ENCODE measurements at regions not wholly inside any gene's neighbourhood (a gene's known extent, or its start where the extent isn't known, plus 50 kb on each side); places are given as distances from the start of the nearest gene placed in this dataset.

DNA sequence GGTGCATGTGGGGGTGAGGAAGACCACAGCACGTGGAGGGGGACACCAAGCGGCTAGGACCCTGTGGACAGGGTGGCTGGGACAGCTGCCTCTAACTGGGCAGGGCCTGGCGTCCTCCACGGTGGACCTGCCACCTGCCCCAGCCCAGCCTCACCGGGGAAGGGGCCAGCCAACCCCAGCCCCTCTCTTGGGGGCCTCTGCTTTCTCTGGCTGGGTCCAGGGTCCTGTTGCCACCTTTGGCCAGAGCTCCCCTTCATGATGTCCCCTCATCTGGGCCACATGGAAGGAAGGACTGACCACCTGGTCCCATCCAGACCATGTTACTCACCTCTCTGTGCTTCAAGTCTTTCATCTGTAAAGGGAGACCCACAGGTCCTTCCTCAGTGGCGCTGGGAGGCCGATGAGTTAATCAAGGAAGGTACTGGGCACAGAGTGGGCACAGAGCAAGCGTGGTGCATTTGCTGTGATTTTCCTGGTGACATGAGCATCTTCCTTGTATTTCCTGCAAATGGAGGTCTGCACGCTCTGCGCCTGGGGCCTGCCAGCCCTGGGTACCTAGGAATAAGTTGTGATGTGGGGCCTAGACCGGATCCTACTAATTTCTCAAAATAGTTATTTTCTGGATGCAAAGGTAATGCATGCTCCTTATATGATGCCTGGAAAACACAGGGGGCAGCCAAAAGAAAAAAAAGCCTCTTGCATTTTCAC, 538.4 kb downstream of the TBC1D22A start:
- TF ChIP-seq, protein P1, sequence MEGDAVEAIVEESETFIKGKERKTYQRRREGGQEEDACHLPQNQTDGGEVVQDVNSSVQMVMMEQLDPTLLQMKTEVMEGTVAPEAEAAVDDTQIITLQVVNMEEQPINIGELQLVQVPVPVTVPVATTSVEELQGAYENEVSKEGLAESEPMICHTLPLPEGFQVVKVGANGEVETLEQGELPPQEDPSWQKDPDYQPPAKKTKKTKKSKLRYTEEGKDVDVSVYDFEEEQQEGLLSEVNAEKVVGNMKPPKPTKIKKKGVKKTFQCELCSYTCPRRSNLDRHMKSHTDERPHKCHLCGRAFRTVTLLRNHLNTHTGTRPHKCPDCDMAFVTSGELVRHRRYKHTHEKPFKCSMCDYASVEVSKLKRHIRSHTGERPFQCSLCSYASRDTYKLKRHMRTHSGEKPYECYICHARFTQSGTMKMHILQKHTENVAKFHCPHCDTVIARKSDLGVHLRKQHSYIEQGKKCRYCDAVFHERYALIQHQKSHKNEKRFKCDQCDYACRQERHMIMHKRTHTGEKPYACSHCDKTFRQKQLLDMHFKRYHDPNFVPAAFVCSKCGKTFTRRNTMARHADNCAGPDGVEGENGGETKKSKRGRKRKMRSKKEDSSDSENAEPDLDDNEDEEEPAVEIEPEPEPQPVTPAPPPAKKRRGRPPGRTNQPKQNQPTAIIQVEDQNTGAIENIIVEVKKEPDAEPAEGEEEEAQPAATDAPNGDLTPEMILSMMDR (IDR thresholded peaks at IDR 0.05), result no peak
- no peak for TF ChIP-seq POLR2A (IDR thresholded peaks at IDR 0.05)

All from adrenal gland (tissue), 5 donors.